HCT116 (cell line): ENCODE measurements at regions not wholly inside any gene's neighbourhood (a gene's known extent, or its start where the extent isn't known, plus 50 kb on each side); places are given as distances from the start of the nearest gene placed in this dataset.

Experiments
- ATAC-seq: fragments of 200-7000 bp; cut with Tn5 transposase; 2 replicates; pipeline ENCODE4 v1.9.1; 2020; ENCODE audit warnings: mild to moderate bottlenecking, moderate library complexity
- BruUV-seq: library from RNA; stranded (reverse); fragments of 400-500 nt; replicated peaks from 2 replicates; lab custom pipeline; 2021; lab: Mats Ljungman, UMichigan
- CTCF ChIA-PET: fragments of 300-600 bp; sonication (Branson Sonifier 250); formaldehyde crosslinking; loops from one replicate; lab custom pipeline; 2021; ENCODE audit warnings: antibody characterized with exemption; lab: Charles Lee
- POLR2A ChIA-PET: fragments of 300-600, 350-600 bp; sonication (Branson Sonifier 250); formaldehyde crosslinking; loops from one replicate; lab custom pipeline; 2021; ENCODE audit warnings: antibody characterized with exemption; lab: Charles Lee
- RAD21 ChIA-PET, 2 experiments: fragments of 300-600 bp; sonication (Branson Sonifier 250); formaldehyde crosslinking; loops; one replicate each; lab custom pipeline; 2023; ENCODE audit warnings: low total read pairs in 2 of 2; ENCODE audit not compliant: uncharacterized antibody in 2 of 2, unreplicated experiment in 2 of 2, low non-redundant PET in 1 of 2; lab: Charles Lee
- DNase-seq: peaks from one replicate; pipeline ENCODE4 v3.0.0-alpha.2; 2010; ENCODE audit warnings: low read depth, low spot score
- H2AFZ ChIP-seq: fragments of 200-600 bp; shearing (Covaris generic), sonication (generic); 2 replicates; pipeline ENCODE4 v1.6.1; 2017; ENCODE audit warnings: low read depth, mixed run types, mixed read lengths, antibody characterized with exemption, low read length; ENCODE audit not compliant: poor library complexity, severe bottlenecking
- H3K27ac ChIP-seq: 2 replicates; pipeline ENCODE4 v1.5.1; 2012; ENCODE audit warnings: low read depth, low read length
- H3K27me3 ChIP-seq: fragments of 200-600 bp; sonication (generic); 2 replicates; pipeline ENCODE4 v1.6.1; 2016; ENCODE audit warnings: mixed run types, low read length, mixed read lengths; ENCODE audit not compliant: insufficient read depth
- H3K36me3 ChIP-seq, 2 experiments: fragments of 200-500 bp in 1 of 2; fragments of 200-600 bp in 1 of 2; sonication (Bioruptor generic) in 1 of 2; sonication (generic) in 1 of 2; 2 replicates each; pipeline versions ENCODE4 v1.5.1 to v1.6.1; 2014 to 2016; ENCODE audit warnings: low read length in 2 of 2, inconsistent platforms in 1 of 2, mixed read lengths in 1 of 2, mixed run types in 1 of 2; ENCODE audit not compliant: insufficient read depth in 2 of 2, control insufficient read depth in 1 of 2
- H3K4me1 ChIP-seq, 2 experiments: fragments of 200-600 bp in 1 of 2; sonication (generic) in 1 of 2; 2 replicates each; pipeline versions ENCODE4 v1.5.1 to v1.6.1; 2012 to 2017; ENCODE audit warnings: low read length in 2 of 2, inconsistent platforms in 1 of 2, mild to moderate bottlenecking in 1 of 2, mixed read lengths in 1 of 2, mixed run types in 1 of 2, moderate library complexity in 1 of 2; ENCODE audit not compliant: insufficient read depth in 2 of 2, control insufficient read depth in 1 of 2
- H3K4me2 ChIP-seq: fragments of 200-600 bp; sonication (generic); 2 replicates; pipeline ENCODE4 v1.6.1; 2017; ENCODE audit warnings: mixed run types, low read length, mixed read lengths
- H3K4me3 ChIP-seq, 2 experiments: fragments of 200-600 bp in 1 of 2; sonication (generic) in 1 of 2; replicated peaks in 1 of 2; 2 replicates each; pipeline ENCODE4 v1.5.1; 2011 to 2016; ENCODE audit warnings: low read length in 2 of 2, control low read depth in 1 of 2, low read depth in 1 of 2, mild to moderate bottlenecking in 1 of 2, mixed read lengths in 1 of 2, mixed run types in 1 of 2
- H3K79me2 ChIP-seq: fragments of 200-600 bp; sonication (generic); 2 replicates; pipeline ENCODE4 v1.6.1; 2017; ENCODE audit warnings: mild to moderate bottlenecking, mixed run types, low read length, moderate library complexity, mixed read lengths; ENCODE audit not compliant: insufficient read depth
- H3K9ac ChIP-seq: fragments of 200-600 bp; sonication (generic); 2 replicates; pipeline ENCODE4 v1.6.1; 2016; ENCODE audit warnings: low read length, mixed read lengths
- H3K9me2 ChIP-seq: fragments of 200-600 bp; sonication (generic), shearing (Covaris generic); 2 replicates; pipeline ENCODE4 v1.6.1; 2017; ENCODE audit warnings: mixed run types, mild to moderate bottlenecking, moderate library complexity; ENCODE audit not compliant: insufficient read depth
- H3K9me3 ChIP-seq, 2 experiments: fragments of 200-500 bp in 1 of 2; fragments of 200-600 bp in 1 of 2; sonication (Bioruptor generic) in 1 of 2; sonication (generic) in 1 of 2; 2 replicates each; pipeline ENCODE4 v1.6.1; 2014 to 2017; ENCODE audit warnings: low read length in 2 of 2, mixed read lengths in 2 of 2, inconsistent platforms in 1 of 2, low read depth in 1 of 2, mild to moderate bottlenecking in 1 of 2, mixed run types in 1 of 2, moderate library complexity in 1 of 2; ENCODE audit not compliant: control insufficient read depth in 1 of 2, insufficient read depth in 1 of 2
- H4K20me1 ChIP-seq: fragments of 200-600 bp; sonication (generic), shearing (Covaris generic); 2 replicates; pipeline ENCODE4 v1.6.1; 2017; ENCODE audit warnings: mixed run types, mild to moderate bottlenecking, moderate library complexity; ENCODE audit not compliant: insufficient read depth
- ATF3 ChIP-seq: IDR thresholded peaks from 2 replicates; pipeline ENCODE4 v1.6.1; 2012
- CEBPB ChIP-seq: IDR thresholded peaks from 2 replicates; pipeline ENCODE4 v1.6.1; 2012; ENCODE audit warnings: low read depth
- CTCF ChIP-seq, 3 experiments: fragments of 200-600 bp in 1 of 3; sonication (generic) in 1 of 3; IDR thresholded peaks in 2 of 3; conservative IDR thresholded peaks in 1 of 3; 2 replicates each; pipeline ENCODE4 v1.5.1; 2012 to 2017; ENCODE audit warnings: low read depth in 2 of 3, low read length in 2 of 3, antibody characterized with exemption in 1 of 3, borderline replicate concordance in 1 of 3, control low read depth in 1 of 3, mild to moderate bottlenecking in 1 of 3, mixed read lengths in 1 of 3, mixed run types in 1 of 3, moderate library complexity in 1 of 3; ENCODE audit not compliant: insufficient read depth in 1 of 3
- EGR1 ChIP-seq: IDR thresholded peaks from 2 replicates; pipeline ENCODE4 v1.6.1; 2012; ENCODE audit warnings: low read depth
- FOSL1 ChIP-seq: IDR thresholded peaks from 2 replicates; pipeline ENCODE4 v1.6.1; 2012; ENCODE audit warnings: low read depth
- JUND ChIP-seq: IDR thresholded peaks from 2 replicates; pipeline ENCODE4 v1.6.1; 2012
- POLR2A ChIP-seq: IDR thresholded peaks from 2 replicates; pipeline ENCODE4 v1.7.0; 2011; ENCODE audit warnings: borderline replicate concordance; ENCODE audit not compliant: insufficient read depth, insufficient read length; ENCODE audit errors: extremely low read depth
- RAD21 ChIP-seq: IDR thresholded peaks from 2 replicates; pipeline ENCODE4 v1.6.1; 2012; ENCODE audit warnings: low read depth, mild to moderate bottlenecking
- SP1 ChIP-seq: IDR thresholded peaks from 2 replicates; pipeline ENCODE4 v1.6.1; 2012; ENCODE audit warnings: low read depth
- SRF ChIP-seq: IDR thresholded peaks from 2 replicates; pipeline ENCODE4 v1.6.1; 2012; ENCODE audit warnings: low read depth
- TCF7L2 ChIP-seq: IDR thresholded peaks from 2 replicates; pipeline ENCODE4 v1.7.0; 2011; ENCODE audit warnings: borderline replicate concordance, inconsistent platforms; ENCODE audit not compliant: insufficient read depth, insufficient read length; ENCODE audit errors: extremely low read depth
- YY1 ChIP-seq: IDR thresholded peaks from 2 replicates; pipeline ENCODE4 v1.6.1; 2011; ENCODE audit warnings: low read length, low read depth, moderate library complexity, mild to moderate bottlenecking; ENCODE audit not compliant: insufficient replicate concordance; ENCODE audit errors: extremely low read depth
- ZFX ChIP-seq: fragments of 450-650 bp; IDR thresholded peaks from 2 replicates; pipeline ENCODE4 v1.6.1; 2017
- ZNF274 ChIP-seq: fragments of 200-500 bp; sonication (Bioruptor generic); IDR thresholded peaks from 2 replicates; pipeline ENCODE4 v1.6.1; 2014; ENCODE audit warnings: mild to moderate bottlenecking, low read depth, low read length, inconsistent platforms
- intact Hi-C: fragments of 100-400 bp; cut with micrococcal nuclease; formaldehyde crosslinking; loops from 2 replicates; pipeline ENCODE4 v1.10.0; 2022
- TF ChIP-seq, protein P1 (sequence below): IDR thresholded peaks from 2 replicates; pipeline ENCODE4 v1.6.1; 2011; ENCODE audit warnings: mild to moderate bottlenecking, low read length, moderate library complexity; ENCODE audit not compliant: insufficient replicate concordance; ENCODE audit errors: extremely low read depth
- TF ChIP-seq, protein P2 (sequence below): IDR thresholded peaks from 2 replicates; pipeline ENCODE4 v1.6.1; 2012

- Histone ChIP-seq H4K20me1 (no peaks in the 10 kb centered on the region), H3K9me3 (no peaks in the 10 kb centered on the region), H3K36me3 (no peaks in the 10 kb centered on the region), H3K4me1 (no peaks in the 10 kb centered on the region), H3K27me3 (no peaks in the 10 kb centered on the region), H3K4me2 (no peak overlapping the region), H2AFZ (no peak overlapping the region), H3K4me3 (no peak overlapping the region), H3K9ac (no peak overlapping the region), H3K27ac (no peak overlapping the region), H3K79me2 (no peaks in the 10 kb centered on the region), H3K9me2 (no peaks in the 10 kb centered on the region)
- ChIA-PET CTCF (no interaction called here), POLR2A (no interaction called here), RAD21 (no interaction called here)
- intact Hi-C loops = no loop called here
- BruUV-seq = no TSS peak
- TF ChIP-seq JUND (no peak), RAD21 (no peak), TCF7L2 (no peak), ZFX (no peak), FOSL1 (no peak), YY1 (no peak), EGR1 (no peak), ZNF274 (no peak), SRF (no peak), ATF3 (no peak), POLR2A (no peak), CEBPB (no peak), CTCF (IDR thresholded peaks at IDR 0.05 in 2 of 3, conservative IDR thresholded peaks at IDR 0.05 in 1 of 3; ENCODE audit: borderline replicate concordance in 1 of 3, insufficient read depth in 1 of 3, low read depth in 2 of 3, low read length in 2 of 3) (no peak), SP1 (no peak)
- TF ChIP-seq, protein P1, sequence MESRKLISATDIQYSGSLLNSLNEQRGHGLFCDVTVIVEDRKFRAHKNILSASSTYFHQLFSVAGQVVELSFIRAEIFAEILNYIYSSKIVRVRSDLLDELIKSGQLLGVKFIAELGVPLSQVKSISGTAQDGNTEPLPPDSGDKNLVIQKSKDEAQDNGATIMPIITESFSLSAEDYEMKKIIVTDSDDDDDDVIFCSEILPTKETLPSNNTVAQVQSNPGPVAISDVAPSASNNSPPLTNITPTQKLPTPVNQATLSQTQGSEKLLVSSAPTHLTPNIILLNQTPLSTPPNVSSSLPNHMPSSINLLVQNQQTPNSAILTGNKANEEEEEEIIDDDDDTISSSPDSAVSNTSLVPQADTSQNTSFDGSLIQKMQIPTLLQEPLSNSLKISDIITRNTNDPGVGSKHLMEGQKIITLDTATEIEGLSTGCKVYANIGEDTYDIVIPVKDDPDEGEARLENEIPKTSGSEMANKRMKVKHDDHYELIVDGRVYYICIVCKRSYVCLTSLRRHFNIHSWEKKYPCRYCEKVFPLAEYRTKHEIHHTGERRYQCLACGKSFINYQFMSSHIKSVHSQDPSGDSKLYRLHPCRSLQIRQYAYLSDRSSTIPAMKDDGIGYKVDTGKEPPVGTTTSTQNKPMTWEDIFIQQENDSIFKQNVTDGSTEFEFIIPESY = no peak
- TF ChIP-seq, protein P2, sequence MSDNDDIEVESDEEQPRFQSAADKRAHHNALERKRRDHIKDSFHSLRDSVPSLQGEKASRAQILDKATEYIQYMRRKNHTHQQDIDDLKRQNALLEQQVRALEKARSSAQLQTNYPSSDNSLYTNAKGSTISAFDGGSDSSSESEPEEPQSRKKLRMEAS = no peak
- no peak for ATAC-seq
- no peak for DNase-seq
These were observed 1983.0 kb downstream of the SUCLG1 start for GRCh38 chr2:82476094-82476493.
